NCI-H460 (cell line): ENCODE measurements at regions not wholly inside any gene's neighbourhood (a gene's known extent, or its start where the extent isn't known, plus 50 kb on each side); places are given as distances from the start of the nearest gene placed in this dataset.

Experiments
- DNase-seq: peaks from one replicate; pipeline ENCODE4 v3.0.0-alpha.2; 2016; ENCODE audit warnings: low read depth; ENCODE audit errors: extremely low read depth

GRCh38 chr13:100870898-100871297 lies 196.3 kb upstream of the TMTC4 start:
- no peak for DNase-seq

- DNase-seq: no peak
Measured at GRCh38 chr13:100860866-100861265, 186.3 kb upstream of the TMTC4 start.

- no peak for DNase-seq
Measured at GRCh38 chr13:100859861-100860260, 185.3 kb upstream of the TMTC4 start.

DNA sequence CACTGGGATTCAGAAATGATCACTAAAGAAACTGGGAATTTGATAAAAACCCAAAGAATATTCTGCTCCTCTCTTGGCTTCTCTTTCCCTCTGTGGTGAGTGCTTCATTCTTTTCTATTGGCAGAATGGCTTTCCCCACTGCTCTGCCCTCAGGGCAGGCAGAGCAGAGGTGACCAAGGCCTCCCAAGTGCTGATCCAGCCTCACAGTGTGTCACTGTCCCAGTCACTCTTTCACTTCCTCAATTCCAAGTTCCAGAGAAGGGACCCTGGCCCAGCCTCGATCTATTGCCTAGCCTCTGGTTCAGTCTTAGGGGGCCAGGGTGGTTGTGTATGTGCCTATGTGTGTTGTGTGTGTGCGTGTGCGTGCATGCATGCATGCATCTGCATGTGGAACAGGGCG lies 180.6 kb upstream of the TMTC4 start:
- no peak for DNase-seq

DNA sequence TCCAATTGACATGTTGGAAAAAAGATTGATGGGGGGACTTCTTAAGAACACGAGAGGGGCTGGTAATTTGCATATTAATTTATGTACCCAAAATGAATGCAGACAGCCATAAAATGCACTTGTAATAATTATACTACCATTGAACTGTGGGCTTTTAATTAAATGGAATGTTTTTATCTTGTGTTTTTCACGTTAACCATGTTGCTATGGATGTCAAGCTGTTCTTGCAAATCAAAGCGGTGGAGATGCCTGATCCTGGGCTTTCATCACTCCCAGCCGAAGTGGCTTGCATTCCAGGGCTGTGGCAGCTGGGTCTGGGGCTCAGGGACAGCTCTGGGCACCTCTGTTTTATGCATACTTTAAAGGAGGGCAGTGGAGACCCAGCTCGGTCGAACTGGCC lies 179.4 kb upstream of the TMTC4 start:
- DNase-seq: no peak

DNA sequence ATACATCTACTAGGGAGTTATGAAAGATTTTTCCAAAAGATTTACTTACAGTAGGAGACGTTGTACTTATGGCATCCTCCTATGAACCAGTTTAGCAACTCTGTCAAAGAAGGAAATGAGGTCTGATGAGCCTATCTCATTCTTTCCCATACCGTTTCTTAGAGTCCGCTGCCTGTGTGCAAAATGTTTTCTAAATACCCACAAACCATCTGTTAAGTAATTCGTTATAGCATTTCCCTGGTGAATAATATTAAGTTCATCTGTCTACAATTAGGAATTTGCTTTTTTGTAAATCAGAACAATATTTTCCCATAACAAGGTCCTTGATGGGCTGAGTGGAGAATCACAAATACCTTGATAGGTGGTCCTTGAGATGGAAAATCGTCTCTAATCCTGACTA lies 178.8 kb upstream of the TMTC4 start:
- no peak for DNase-seq

GRCh38 chr13:100852146-100852545 lies 177.6 kb upstream of the TMTC4 start:
- no peak for DNase-seq

DNA sequence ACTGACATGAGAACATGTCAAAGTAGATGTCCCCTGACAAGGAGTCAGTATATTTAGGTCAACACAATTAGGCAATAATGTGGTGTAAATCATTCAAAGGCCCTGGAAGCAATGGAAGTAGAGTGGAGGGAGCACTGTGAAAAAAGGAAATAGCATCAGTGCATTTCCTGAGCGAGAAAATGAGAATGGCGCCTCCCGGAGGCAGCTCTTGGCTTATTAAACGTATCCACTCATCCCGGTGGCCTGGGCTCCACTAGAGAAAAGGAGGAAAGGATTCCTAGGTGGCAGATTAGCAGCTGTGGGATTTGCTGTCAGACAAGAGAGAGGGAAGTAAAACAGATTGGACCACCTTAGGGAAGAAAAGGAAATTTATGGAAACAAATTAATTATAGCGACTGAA lies 173.7 kb upstream of the TMTC4 start:
- no peak for DNase-seq

GRCh38 chr13:100845128-100845757 lies 170.6 kb upstream of the TMTC4 start:
- DNase-seq: no peak

DNA sequence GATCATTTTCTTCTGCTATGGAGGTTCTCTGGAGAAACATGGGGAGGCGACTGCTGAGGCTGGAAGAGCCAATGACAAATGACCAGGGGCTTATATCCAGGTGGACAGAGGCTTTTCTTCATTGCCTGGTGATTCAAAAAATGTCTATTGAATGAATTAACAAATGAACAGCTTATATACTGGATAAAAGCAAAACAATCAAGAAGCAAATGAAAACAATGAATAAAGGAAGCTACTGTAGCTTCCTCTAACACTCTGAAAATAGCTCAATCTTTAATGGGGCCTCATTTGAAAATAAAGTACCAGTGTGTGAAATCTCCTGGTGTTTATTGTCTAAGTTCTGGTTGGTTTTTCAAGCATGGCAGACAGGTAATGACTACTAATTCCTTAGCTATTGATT lies 167.5 kb upstream of the TMTC4 start:
- DNase-seq: no peak

- no peak for DNase-seq
Measured at GRCh38 chr13:100838387-100838786, 163.8 kb upstream of the TMTC4 start.

GRCh38 chr13:100837631-100838030 lies 163.0 kb upstream of the TMTC4 start:
- DNase-seq: no peak

GRCh38 chr13:100836711-100837110 lies 162.1 kb upstream of the TMTC4 start:
- DNase-seq: no peak

DNA sequence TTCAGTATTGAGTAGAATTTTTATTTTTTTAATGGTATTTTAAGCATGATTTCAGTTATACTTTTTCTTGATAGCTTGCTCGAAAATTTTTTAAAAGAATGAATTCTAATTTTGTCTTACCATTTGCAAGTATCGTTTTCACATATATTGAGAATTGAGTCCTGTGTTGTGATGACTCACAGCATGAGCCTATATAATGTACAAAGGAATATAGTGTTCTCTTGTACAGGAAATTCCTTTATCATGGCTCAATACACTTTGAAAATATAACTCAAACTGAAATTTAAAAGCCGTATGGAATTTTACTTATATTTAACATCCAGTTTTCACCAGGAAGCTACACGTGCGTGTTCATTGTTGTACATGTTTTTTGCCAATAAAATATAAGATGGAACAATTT lies 161.1 kb upstream of the TMTC4 start:
- DNase-seq: no peak

DNA sequence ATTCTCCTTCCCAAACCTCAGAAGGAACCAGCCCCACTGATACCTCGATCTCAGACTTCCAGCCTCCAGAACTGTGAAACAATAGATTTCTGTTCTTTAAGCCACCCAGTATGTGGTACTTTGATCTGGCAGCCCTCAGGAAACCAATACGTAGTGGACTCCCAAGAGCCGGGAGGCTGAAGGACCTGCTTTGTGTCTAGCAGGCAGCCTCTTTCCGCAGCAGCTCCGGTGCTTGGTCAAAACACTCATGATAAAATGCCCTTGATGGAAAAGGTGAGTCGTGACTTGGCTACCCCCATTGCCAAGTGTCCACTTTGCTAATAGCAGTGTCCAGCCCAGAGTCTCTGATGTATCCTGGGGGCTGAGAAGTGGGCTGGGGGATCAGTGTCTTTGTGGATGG lies 158.8 kb upstream of the TMTC4 start:
- no peak for DNase-seq

DNA sequence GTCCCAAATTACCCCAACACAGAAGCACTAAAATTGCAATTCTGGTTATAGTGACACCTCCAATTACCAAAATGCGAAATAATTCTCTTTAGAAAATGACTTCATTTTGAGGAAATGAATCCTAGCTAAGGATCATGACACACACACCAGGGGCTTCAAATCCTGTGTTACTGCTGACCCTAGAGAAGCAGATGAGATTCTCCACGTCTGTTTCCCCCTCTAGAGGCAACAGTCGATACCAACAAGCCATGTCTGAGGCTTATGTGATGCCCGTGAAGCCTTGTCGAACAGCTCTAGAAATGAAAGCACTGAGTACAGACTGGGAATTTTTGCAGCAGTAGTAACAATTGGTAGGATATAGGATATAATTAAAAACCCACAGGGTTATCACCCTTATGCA lies 153.6 kb upstream of the TMTC4 start:
- no peak for DNase-seq

DNA sequence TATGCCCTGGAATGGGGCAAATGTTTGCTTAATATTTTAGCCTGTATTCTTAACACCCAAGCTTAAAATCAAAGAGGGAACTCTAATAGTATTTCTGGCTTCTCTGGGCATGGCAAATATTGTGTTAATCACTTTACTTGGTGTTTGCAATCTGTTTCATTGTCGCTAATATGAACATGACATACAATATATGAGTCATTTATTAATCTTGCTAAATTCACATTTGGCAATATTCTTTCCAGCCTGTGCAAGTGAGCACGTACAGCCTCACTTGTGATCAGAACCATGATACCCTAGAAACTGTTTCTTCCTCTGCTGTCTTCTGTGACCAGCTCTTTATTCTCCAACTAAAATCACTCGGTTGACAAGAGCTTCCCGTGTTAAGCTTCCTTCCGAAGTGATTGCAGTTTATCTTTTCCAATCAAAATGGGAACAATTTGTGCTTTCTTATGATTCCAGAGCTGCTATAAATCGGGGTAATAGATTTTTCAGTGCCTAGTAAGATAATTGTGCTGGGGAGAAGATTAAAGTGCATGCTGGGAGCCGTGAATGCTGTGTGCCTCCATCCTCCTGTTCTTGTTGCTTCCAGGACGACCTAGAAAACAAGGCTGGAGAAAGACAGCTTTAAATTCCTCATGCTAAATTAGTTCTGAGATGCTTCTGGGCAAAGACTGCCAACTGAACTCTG lies 153.0 kb upstream of the TMTC4 start:
- no peak for DNase-seq

GRCh38 chr13:100826441-100826840 lies 151.8 kb upstream of the TMTC4 start:
- DNase-seq: no peak

DNA sequence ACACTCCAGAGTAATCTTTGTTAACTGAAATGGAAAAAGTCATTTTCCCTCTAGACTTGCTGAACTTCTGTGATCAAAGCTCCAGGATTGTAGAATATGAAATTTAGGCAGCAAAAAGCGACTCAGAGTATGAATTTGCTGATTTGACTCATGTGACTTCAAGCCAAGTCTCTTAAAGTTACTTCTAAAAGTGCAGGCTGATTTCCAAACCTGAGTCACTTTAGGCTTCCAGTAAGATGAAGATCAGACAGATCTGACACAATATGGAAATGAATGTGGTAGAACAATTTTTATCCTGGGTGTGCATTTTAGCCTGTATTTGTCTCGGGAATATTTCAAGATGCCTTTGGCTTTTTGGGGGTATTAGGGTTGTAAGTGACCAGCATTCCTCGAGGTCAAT lies 151.0 kb upstream of the TMTC4 start:
- DNase-seq: no peak

- DNase-seq: no peak
Measured at GRCh38 chr13:100824366-100824765, 149.8 kb upstream of the TMTC4 start.

- no peak for DNase-seq
Measured at GRCh38 chr13:100823448-100823847, 148.9 kb upstream of the TMTC4 start.

GRCh38 chr13:100822871-100823443 lies 148.4 kb upstream of the TMTC4 start:
- DNase-seq: no peak
